Endothelial cell of umbilical vein (primary cell): ENCODE measurements at regions not wholly inside any gene's neighbourhood (a gene's known extent, or its start where the extent isn't known, plus 50 kb on each side); places are given as distances from the start of the nearest gene placed in this dataset.

Experiments
- BruUV-seq: library from RNA; stranded (reverse); fragments of 400-500 nt; replicated peaks from 2 replicates; lab custom pipeline; 2021; lab: Mats Ljungman, UMichigan
- CTCF ChIA-PET: fragments of 300-600, 350-600 bp; sonication (Branson Sonifier 250); formaldehyde crosslinking; loops from one replicate; lab custom pipeline; 2021; ENCODE audit warnings: antibody characterized with exemption, inconsistent platforms; lab: Charles Lee
- POLR2A ChIA-PET: fragments of 300-600, 350-600 bp; sonication (Branson Sonifier 250); formaldehyde crosslinking; loops from one replicate; lab custom pipeline; 2021; ENCODE audit warnings: antibody characterized with exemption, inconsistent platforms; lab: Charles Lee
- DNase-seq: peaks from one replicate; pipeline ENCODE4 v3.0.0-alpha.2; 2011; ENCODE audit warnings: low read depth, low spot score
- FAIRE-seq: peaks from 2 replicates; lab custom pipeline; 2011; peaks lifted over from hg19 to GRCh38; lab: Jason Lieb, UNC
- H2AFZ ChIP-seq: 2 replicates; pipeline ENCODE4 v1.6.0; 2012; ENCODE audit warnings: low read depth, low read length, control low read depth, inconsistent platforms
- H3K27ac ChIP-seq: 2 replicates; pipeline ENCODE4 v1.5.1; 2011; ENCODE audit warnings: low read depth, mild to moderate bottlenecking, control low read depth, low read length, moderate library complexity; ENCODE audit not compliant: insufficient read depth
- H3K27me3 ChIP-seq, 2 experiments: 2 replicates each; pipeline versions ENCODE4 v1.6.0 to v1.6.1; 2011; ENCODE audit warnings: low read length in 2 of 2, mixed read lengths in 1 of 2; ENCODE audit not compliant: control insufficient read depth in 2 of 2, insufficient read depth in 2 of 2
- H3K36me3 ChIP-seq, 2 experiments: 2 replicates in 1 of 2; 3 replicates in 1 of 2; pipeline ENCODE4 v1.5.1; 2011; ENCODE audit warnings: low read length in 2 of 2, mild to moderate bottlenecking in 1 of 2, moderate library complexity in 1 of 2; ENCODE audit not compliant: control insufficient read depth in 2 of 2, insufficient read depth in 2 of 2; ENCODE audit errors: extremely low read depth in 1 of 2
- H3K4me1 ChIP-seq: 3 replicates; pipeline ENCODE4 v1.5.1; 2011; ENCODE audit warnings: mild to moderate bottlenecking, low read length; ENCODE audit not compliant: control insufficient read depth, insufficient read depth; ENCODE audit errors: extremely low read depth
- H3K4me2 ChIP-seq: 2 replicates; pipeline ENCODE4 v1.6.1; 2011; ENCODE audit warnings: low read length, control low read depth, mixed read lengths; ENCODE audit not compliant: insufficient read depth
- H3K4me3 ChIP-seq, 3 experiments: fragments of 200-600 bp in 1 of 3; sonication (generic), shearing (Covaris generic) in 1 of 3; replicated peaks in 1 of 3; 2 replicates each; pipeline ENCODE4 v1.5.1; 2011 to 2016; ENCODE audit warnings: control low read depth in 3 of 3, low read length in 3 of 3, mild to moderate bottlenecking in 2 of 3, inconsistent platforms in 1 of 3, low read depth in 1 of 3, moderate library complexity in 1 of 3; ENCODE audit not compliant: insufficient read depth in 1 of 3
- H3K79me2 ChIP-seq: 2 replicates; pipeline ENCODE4 v1.6.0; 2012; ENCODE audit warnings: low read length, inconsistent platforms; ENCODE audit not compliant: control insufficient read depth, insufficient read depth
- H3K9ac ChIP-seq: replicated peaks from 2 replicates; pipeline ENCODE3; 2011; ENCODE audit warnings: low read length, control low read depth; ENCODE audit not compliant: insufficient read depth; ENCODE audit errors: extremely low read depth
- H3K9me1 ChIP-seq: replicated peaks from 3 replicates; pipeline ENCODE4 v1.6.0; 2011; ENCODE audit warnings: mild to moderate bottlenecking, low read length; ENCODE audit not compliant: control insufficient read depth, insufficient read depth; ENCODE audit errors: extremely low read depth
- H3K9me3 ChIP-seq: replicated peaks from 2 replicates; pipeline ENCODE4 v1.5.1; 2012; ENCODE audit warnings: low read length, inconsistent platforms; ENCODE audit not compliant: control insufficient read depth, insufficient read depth
- H4K20me1 ChIP-seq: replicated peaks from 2 replicates; pipeline ENCODE3; 2011; ENCODE audit warnings: mild to moderate bottlenecking, low read length; ENCODE audit not compliant: control insufficient read depth, insufficient read depth; ENCODE audit errors: extremely low read depth
- CTCF ChIP-seq, 2 donors: IDR thresholded peaks; 1 replicate in 1 of 2; 2 replicates in 1 of 2; pipeline ENCODE4 v1.5.1; 2011; ENCODE audit warnings: low read length in 2 of 2, mild to moderate bottlenecking in 2 of 2, moderate library complexity in 2 of 2, control low read depth in 1 of 2, inconsistent platforms in 1 of 2, low read depth in 1 of 2; ENCODE audit not compliant: insufficient read depth in 1 of 2; ENCODE audit errors: extremely low read depth in 1 of 2
- EZH2 ChIP-seq: IDR thresholded peaks from 2 replicates; pipeline ENCODE4 v1.6.1; 2012; ENCODE audit warnings: borderline replicate concordance, low read depth, mild to moderate bottlenecking, moderate library complexity, low read length, inconsistent platforms; ENCODE audit not compliant: severe bottlenecking
- FOS ChIP-seq: IDR thresholded peaks from 2 replicates; pipeline ENCODE4 v1.6.1; 2011; ENCODE audit warnings: mild to moderate bottlenecking, low read length, moderate library complexity, borderline replicate concordance; ENCODE audit not compliant: insufficient read depth
- GATA2 ChIP-seq: IDR thresholded peaks from 2 replicates; pipeline ENCODE4 v1.7.0; 2011; ENCODE audit warnings: low read depth, mild to moderate bottlenecking, moderate library complexity, mixed read lengths, low read length; ENCODE audit not compliant: insufficient read length, insufficient read depth
- JUN ChIP-seq: IDR thresholded peaks from 2 replicates; pipeline ENCODE4 v1.6.1; 2011; ENCODE audit warnings: borderline replicate concordance, low read depth; ENCODE audit not compliant: insufficient read length, insufficient read depth
- MAX ChIP-seq: IDR thresholded peaks from 2 replicates; pipeline ENCODE4 v1.6.1; 2011; ENCODE audit not compliant: insufficient read depth, insufficient read length
- MYC ChIP-seq: IDR thresholded peaks from one replicate; pipeline ENCODE4 v1.6.1; 2011; ENCODE audit warnings: mild to moderate bottlenecking, low read depth, low read length
- POLR2A ChIP-seq: IDR thresholded peaks from 2 replicates; pipeline ENCODE4 v1.6.1; 2012; ENCODE audit warnings: low read depth, mild to moderate bottlenecking, control low read depth, low read length
- POLR2AphosphoS5 ChIP-seq: IDR thresholded peaks from 2 replicates; pipeline ENCODE4 v1.6.1; 2012; ENCODE audit warnings: low read depth, mild to moderate bottlenecking, control low read depth, low read length, moderate library complexity; ENCODE audit not compliant: insufficient read depth
- dilution Hi-C: fragments of 300-500 bp; cut with MboI; formaldehyde crosslinking; loops from one replicate; pipeline ENCODE4 v1.15.0; 2019; ENCODE audit warnings: low sequenced_read_pairs; ENCODE audit not compliant: extremely low pct_ligation_motif_present
- intact Hi-C: fragments of 100-400 bp; cut with micrococcal nuclease; formaldehyde crosslinking; loops from one replicate; pipeline ENCODE4 v1.10.0; 2022

- Histone ChIP-seq H3K9me3 (no peaks in the 10 kb centered on the region), H3K4me2 (no peak overlapping the region), H3K27me3 (no peaks in the 10 kb centered on the region), H3K36me3 (no peaks in the 10 kb centered on the region), H2AFZ (no peak overlapping the region), H3K79me2 (no peaks in the 10 kb centered on the region), H4K20me1 (no peaks in the 10 kb centered on the region), H3K4me1 (no peaks in the 10 kb centered on the region), H3K27ac (no peak overlapping the region), H3K9me1 (no peaks in the 10 kb centered on the region), H3K9ac (no peak overlapping the region), H3K4me3 (no peak overlapping the region)
- FAIRE-seq, result no peak
- intact Hi-C loops (no loop called here), dilution Hi-C loops (no loop called here)
- no peak for DNase-seq
- ChIA-PET POLR2A (no interaction called here), CTCF (interaction anchor here (1.0 kb wide), 1 partner anchor 47 kb away, joined by 3 read pairs; no protein-coding TSS in a partner anchor)
- BruUV-seq, result no TSS peak
- TF ChIP-seq MYC (no peak), POLR2AphosphoS5 (no peak), POLR2A (no peak), MAX (no peak), FOS (no peak), JUN (no peak), CTCF (IDR thresholded peaks at IDR 0.05; ENCODE audit: extremely low read depth in 1 of 2, insufficient read depth in 1 of 2, low read depth in 1 of 2, low read length in 2 of 2) (no peak), GATA2 (no peak), EZH2 (no peak)
Observed at GRCh38 chr7:84497873-84498272, 303.3 kb upstream of the SEMA3A start.
